Superior temporal gyrus (tissue), 1 donor: ENCODE measurements at regions not wholly inside any gene's neighbourhood (a gene's known extent, or its start where the extent isn't known, plus 50 kb on each side); places are given as distances from the start of the nearest gene placed in this dataset.

Experiments
- DNase-seq: peaks from one replicate; pipeline ENCODE4 v3.0.0-alpha.2; 2016; ENCODE audit errors: extremely low spot score

GRCh38 chr18:5091741-5092140 lies 105.3 kb downstream of the AKAIN1 start:
- no peak for DNase-seq

DNA sequence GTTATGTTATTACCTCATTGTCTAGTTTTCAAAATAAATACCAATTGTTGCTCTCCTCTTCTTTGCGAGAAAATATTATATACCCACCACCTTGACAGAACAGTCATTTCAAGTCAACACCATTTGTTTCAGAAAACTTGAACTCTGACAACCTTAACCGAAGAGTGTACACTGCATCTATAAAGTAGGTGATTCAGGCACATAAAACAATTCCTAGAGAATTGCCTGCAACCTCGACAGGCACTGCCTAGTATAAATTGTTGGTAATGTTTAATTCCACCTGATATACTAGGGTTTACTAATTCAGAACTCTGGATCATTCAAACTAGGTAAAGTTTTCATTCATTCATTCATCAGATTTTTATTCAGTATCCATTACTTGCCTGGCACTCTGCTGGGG lies 121.8 kb downstream of the AKAIN1 start:
- no peak for DNase-seq

DNA sequence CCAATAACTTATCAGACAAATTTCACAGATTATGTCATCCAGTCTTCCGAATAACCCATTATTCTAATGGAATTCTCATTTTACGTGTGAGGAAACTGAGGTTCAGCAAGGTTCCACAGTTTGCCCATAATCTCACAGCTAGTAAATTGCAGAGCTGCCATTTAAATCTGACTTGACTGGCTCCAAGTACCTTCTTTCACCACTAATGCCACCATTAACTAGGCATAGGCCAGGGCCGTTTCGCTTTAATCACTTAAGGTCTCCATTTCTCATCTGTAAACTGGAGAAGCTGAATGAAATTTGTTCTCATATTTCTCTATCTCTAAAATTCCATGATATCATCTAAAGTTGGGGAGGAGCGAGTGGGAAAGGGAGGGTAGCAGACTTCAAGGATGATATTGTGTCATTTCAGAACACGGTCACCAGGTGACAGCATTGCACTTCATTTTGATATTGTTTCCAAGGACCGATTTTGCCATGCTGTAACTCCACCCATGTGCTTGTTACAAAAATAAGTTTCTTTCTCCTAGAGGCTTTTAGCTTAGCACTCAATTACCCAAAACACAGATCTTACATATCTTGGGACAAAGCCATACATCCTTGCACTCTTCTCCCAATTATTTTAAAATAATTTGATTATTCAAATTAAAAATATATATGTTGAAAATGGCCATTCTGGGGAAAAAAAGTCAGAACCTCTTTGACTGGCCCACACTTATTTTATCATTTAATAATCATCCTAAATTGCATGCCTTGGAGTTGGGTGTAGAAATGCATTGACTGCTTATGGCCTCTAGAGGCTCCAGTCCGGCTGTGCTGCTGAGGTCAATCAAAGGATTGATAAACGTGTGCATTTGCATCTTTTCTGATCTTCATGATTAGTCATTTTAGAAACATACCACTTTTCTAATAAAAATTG lies 123.8 kb downstream of the AKAIN1 start:
- DNase-seq: peak; percentile 65

DNA sequence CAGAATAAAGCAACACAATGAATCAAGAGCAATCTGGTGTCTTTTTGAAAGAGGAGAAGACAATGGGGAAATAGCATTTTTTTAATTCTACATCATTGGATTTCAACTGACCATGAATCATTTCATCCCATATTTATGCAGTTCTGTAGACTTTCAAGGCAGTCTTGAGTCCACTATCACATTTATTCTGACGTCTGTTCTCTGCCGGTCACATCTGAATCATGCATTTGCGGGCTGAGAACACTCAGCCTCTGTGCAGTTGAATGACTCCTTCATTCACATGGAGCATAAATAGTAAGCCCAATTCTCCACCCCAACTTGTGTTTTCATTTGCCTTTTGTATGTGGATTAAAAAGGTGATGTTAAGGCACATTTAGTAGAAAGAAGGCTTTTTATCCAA lies 128.2 kb downstream of the AKAIN1 start:
- DNase-seq: no peak

GRCh38 chr18:5066380-5066977 lies 130.6 kb downstream of the AKAIN1 start:
- DNase-seq: no peak

DNA sequence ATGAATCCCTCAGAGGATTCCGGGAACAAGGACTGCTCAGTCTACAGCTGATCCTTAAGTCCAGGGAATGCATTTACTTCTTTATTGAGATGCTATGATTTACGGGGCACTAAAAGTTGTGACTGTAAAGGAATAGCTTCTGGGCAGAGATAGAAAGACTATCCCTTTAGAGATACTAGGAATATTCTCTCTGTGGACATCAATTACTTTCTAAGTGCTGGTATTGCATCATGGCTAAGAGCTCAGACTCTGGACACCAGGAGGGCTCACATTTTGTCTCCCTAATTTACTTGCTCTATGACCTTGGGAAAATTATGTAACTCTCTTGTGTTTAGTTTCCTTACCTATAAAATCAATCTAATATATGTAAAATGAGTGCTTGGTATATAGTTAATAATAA lies 131.4 kb downstream of the AKAIN1 start:
- no peak for DNase-seq

DNA sequence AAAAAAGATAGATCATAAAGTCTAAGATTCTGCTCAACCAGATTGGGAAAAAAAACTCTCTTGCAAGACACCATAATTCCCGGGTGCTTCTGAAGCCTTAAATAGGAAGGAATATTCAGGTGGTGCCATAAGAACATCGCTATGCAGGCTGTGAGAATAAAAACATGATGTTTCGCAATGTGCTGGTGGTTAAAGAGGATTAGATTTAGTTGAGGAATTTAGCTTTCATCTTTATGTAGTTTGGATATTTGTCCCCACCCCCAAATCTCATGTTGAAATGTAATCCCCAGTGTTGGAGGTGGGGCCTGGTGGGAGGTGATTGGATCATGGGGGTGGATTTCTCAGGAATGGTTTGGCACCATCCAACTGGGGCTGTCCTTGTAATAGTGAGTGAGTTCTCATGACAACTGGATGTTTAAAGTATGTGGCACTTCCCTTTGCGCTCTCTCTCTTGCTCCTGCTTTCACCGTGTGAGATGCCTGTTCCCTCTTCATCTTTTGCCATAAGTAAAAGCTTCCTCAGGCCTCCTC lies 132.2 kb downstream of the AKAIN1 start:
- DNase-seq: no peak

- no peak for DNase-seq
Observed at GRCh38 chr18:5061785-5062184, 135.3 kb downstream of the AKAIN1 start.

- DNase-seq: no peak
Observed at GRCh38 chr18:5060543-5060942, 136.5 kb downstream of the AKAIN1 start.

DNA sequence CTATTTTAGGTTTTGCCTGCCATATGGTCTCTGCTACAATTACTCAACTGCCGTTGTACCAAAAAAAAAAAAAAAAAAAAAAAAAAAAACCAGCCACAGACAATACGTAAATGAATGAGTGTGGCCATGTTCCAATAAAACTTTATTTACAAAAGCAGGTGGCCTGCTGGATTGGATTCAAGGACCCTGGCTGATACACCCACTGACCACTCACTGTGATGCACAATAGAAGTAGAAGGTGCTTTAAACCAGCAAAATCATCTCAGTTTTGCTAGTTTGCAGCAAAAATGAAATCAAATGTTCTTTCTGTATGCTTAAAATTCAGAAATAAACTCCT lies 137.4 kb downstream of the AKAIN1 start:
- no peak for DNase-seq

DNA sequence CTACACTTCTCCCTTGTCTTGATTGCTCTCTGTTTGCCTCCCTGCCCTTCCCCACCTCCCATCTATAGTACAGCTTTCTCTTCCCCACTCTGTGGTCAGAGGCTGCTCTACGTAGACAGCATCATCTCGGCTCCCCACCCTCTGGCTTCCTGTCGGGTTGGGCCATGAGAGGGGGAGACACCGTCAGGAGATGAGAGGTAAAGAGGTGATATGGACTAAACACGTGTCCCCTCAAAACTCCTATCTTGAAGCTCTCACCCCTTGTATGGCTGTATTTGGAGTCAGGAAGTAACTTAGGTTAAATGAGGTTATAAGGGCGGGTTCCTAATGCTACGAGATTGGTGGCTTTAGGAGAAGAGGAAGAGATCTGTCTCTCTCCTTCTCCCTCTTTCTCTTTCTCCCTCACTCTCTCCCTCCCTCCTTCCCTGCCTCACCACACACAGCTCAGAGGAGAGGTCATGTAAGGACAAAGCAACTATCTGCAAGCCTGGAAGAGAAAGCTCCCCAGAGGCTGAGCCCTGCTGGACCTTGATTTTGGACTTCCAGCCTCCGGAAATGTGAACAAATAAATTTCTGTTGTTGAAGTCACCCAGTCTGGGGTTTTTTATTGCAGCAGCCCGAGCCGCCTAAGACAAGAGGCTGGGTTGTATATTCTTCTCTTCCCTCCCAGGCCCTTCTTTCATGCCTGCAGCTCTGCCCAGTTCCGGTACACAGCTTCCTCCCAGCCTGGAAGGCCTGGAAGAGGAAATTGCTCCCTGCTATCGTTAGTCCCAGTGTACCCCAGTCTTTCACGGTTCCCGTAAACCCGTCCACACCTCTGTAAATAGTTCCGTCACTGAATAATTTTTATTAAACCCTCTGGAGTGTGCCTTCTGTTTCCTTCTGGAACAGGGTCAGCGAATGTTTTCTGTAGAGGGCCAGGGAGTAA lies 138.0 kb downstream of the AKAIN1 start:
- DNase-seq: peak; percentile 17

DNA sequence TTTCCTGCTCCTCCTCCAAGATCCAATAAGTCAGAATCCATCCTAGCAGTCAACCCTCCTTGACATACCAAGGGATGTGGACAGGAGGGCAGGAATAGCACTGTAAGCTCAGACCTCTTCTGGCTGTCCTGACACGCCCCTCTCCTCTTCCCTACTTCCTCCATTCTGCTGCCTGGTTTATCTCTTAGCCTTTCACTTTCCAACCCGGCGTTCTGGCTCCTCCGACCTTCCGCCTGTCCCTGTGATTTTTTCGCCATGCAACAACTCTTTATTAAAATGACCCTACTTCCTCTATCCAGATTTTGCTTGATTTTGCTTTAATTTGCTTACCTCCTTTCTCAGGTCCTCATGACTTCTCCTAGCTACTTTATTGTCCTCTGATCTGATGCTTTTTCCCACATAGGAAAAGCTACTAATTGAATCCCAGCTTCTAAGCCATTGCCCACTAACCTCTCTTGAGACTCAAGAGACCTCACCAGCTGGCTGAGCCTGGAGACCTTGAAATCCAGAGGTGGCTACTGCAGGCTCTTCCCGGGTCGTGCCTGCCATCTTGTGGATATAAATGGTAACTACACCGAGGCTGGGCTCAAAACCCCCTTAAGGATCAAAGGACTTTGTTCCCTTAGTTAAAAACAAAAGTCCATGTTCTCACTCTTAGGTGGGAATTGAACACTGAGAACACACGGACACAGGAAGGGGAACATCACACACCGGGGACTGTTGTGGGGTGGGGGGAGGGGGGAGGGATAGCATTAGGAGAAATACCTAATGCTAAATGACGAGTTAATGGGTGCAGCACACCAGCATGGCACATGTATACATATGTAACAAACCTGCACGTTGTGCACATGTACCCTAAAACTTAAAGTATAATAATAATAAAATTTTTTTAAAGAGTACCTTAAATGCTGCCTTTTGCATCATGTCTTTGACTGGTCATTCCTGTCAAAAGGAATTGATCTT lies 139.4 kb downstream of the AKAIN1 start:
- DNase-seq: peak; percentile 80

- DNase-seq: no peak
Observed at GRCh38 chr18:5052491-5052890, 144.6 kb downstream of the AKAIN1 start.

DNA sequence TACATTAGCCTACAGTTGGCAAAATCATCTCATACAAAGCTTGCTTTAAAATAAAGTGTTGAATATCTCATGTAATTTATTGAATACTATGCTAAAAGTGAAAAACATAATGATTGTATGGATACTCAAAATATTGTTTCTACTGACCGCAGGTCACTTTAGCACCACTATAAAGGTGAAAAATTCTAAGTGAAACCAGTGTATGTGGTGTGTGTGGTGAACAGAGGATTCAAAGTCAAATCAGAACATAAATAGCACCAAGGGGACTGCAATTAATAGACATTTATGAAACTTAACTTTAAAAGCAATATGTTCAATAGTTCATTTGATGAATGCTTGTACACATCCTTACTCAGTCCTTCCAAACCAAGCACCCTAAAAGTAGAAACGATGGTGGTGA lies 145.8 kb downstream of the AKAIN1 start:
- DNase-seq: no peak

GRCh38 chr18:5049124-5049523 lies 147.9 kb downstream of the AKAIN1 start:
- no peak for DNase-seq

GRCh38 chr18:5040476-5040875 lies 156.6 kb downstream of the AKAIN1 start:
- no peak for DNase-seq

GRCh38 chr18:5036523-5036922 lies 160.5 kb downstream of the AKAIN1 start:
- no peak for DNase-seq

DNA sequence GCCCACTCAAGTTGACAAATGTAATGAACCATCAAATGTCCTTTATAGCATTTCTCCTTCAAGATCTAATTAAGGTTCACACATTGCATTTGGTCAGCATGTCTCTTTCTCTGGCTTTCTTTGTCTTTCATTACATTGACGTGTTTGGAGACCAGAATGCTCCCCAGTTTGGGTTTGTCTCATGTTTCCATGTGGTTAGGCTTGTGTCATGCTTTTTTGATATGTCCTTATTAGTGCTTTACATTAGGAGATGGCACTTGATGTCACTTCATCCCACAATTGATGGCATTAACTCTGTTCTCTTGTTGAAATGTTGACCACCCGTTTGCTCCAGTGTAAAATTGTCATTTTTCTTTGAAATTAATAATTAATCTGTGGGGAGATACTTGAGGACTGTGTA lies 165.8 kb downstream of the AKAIN1 start:
- no peak for DNase-seq

- no peak for DNase-seq
Observed at GRCh38 chr18:5030636-5031035, 166.4 kb downstream of the AKAIN1 start.

GRCh38 chr18:5029592-5029991 lies 167.5 kb downstream of the AKAIN1 start:
- DNase-seq: no peak

DNA sequence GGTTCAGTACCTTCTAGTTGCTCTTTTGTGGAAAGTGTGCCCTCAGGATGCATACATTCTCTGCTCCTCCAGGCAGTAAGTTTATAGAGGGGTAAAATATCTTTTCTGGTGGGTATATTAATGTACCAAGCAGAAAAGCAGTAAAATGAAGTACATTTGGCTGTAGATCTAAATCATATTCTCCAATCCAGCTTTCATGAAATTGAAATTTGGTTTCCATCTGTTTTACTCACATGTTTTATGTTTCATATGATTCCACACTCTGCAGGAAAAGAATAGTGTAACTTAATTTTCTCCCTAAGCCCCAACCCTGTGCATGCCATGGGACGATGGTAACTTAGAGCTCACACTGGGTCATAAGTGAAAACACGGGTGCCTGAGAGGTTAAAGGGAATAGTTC lies 172.3 kb downstream of the AKAIN1 start:
- DNase-seq: no peak
